HEK293T (cell line): ENCODE measurements at regions not wholly inside any gene's neighbourhood (a gene's known extent, or its start where the extent isn't known, plus 50 kb on each side); places are given as distances from the start of the nearest gene placed in this dataset.

ENCODE experiments used
- ELF4 ChIP-seq: fragments of 450-650 bp; IDR thresholded peaks from 2 replicates; pipeline ENCODE4 v1.6.1; 2017; ENCODE audit warnings: antibody characterized with exemption
- FOXM1 ChIP-seq: fragments of 450-650 bp; IDR thresholded peaks from 2 replicates; pipeline ENCODE4 v1.6.1; 2017; ENCODE audit warnings: mild to moderate bottlenecking, borderline replicate concordance
- HDGF ChIP-seq: fragments of 450-650 bp; IDR thresholded peaks from 2 replicates; pipeline ENCODE4 v1.6.1; 2017; ENCODE audit warnings: antibody characterized with exemption, borderline replicate concordance
- LEF1 ChIP-seq: fragments of 450-650 bp; IDR thresholded peaks from 2 replicates; pipeline ENCODE4 v1.6.1; 2017; ENCODE audit warnings: mild to moderate bottlenecking, borderline replicate concordance
- SP1 ChIP-seq: fragments of 450-650 bp; IDR thresholded peaks from 2 replicates; pipeline ENCODE4 v1.6.1; 2017
- TARDBP ChIP-seq: fragments of 450-650 bp; IDR thresholded peaks from 2 replicates; pipeline ENCODE4 v1.6.1; 2016

DNA sequence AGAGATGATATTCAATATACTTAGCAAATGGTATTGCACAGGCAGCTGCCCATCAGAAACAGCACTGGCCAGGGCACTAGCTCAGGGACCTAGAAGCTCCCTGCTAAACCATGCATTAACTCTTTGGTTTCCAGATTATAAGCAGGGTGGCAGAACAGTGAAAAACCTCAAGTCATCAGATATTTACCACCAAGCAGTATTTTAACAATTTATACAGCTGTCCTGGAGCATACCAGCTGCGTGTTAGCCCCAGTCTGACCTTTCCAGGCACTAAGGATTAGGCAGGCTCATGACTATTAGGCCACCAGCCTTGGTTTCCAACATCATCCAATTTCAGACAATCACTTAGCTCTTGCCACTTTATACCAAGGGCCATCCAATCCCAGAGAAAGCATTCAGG, 326.5 kb downstream of the CAAP1 start:
- TF ChIP-seq HDGF: no peak
- no peak for TF ChIP-seq ELF4
- TF ChIP-seq SP1: no peak
- TF ChIP-seq FOXM1: no peak
- no peak for TF ChIP-seq LEF1
- no peak for TF ChIP-seq TARDBP
